ENCODE measurements at regions not wholly inside any gene's neighbourhood (a gene's known extent, or its start where the extent isn't known, plus 50 kb on each side); places are given as distances from the start of the nearest gene placed in this dataset.

DNA sequence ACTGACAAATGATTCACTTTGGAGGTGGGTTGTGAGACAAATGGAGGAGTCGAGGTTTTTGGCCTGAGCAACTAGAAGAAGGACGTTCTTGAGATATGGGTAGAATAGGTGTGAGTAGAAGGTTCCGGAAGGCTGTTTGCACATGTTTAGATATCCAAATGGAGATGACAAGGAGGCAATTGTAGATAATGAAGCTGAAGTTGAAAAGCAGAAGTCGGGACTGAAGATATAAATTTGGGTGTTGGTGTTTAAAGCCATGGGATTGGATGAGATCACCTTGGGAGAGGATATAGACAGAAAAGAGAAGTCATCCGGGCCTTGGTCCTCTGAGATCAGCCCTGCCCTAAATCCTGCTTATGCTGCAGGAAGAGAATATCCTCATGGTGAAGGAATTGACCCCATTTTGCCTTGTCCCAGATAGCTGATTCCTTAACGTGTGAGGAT, 75.5 kb upstream of the CD44 start:
- Mint-ChIP-seq H3K4me3 (no peak overlapping the region), H3K36me3 (no peaks in the 10 kb centered on the region), H3K9me3 (no peaks in the 10 kb centered on the region), H3K27me3 (ENCODE audit: insufficient read depth, low read depth) (peaks cover 2% of the 10 kb centered on the region), H3K4me1 (no peaks in the 10 kb centered on the region), H3K27ac (no peak overlapping the region)
- Histone ChIP-seq H3K4me1 (no peaks in the 10 kb centered on the region), H3F3A (ENCODE audit: low read depth) (no peaks in the 10 kb centered on the region), H3K79me2 (ENCODE audit: low read depth) (no peaks in the 10 kb centered on the region), H4K20me1 (ENCODE audit: low read depth) (no peaks in the 10 kb centered on the region), H3K9me3 (ENCODE audit: low read depth) (no peaks in the 10 kb centered on the region), H3K4me3 (no peak overlapping the region), H3K4me2 (no peak overlapping the region), H2AFZ (replicated peaks) (no peak overlapping the region), H3K36me3 (no peaks in the 10 kb centered on the region), H3K9ac (no peak overlapping the region), H3K27ac (no peak overlapping the region), H3K27me3 (no peaks in the 10 kb centered on the region)
- DNase-seq (ENCODE audit: low spot score): no peak
- TF ChIP-seq EZH2 (IDR thresholded peaks at IDR 0.05) (no peak), EZH2phosphoT487 (IDR thresholded peaks at IDR 0.05) (no peak)
- TF ChIP-seq, protein P1, sequence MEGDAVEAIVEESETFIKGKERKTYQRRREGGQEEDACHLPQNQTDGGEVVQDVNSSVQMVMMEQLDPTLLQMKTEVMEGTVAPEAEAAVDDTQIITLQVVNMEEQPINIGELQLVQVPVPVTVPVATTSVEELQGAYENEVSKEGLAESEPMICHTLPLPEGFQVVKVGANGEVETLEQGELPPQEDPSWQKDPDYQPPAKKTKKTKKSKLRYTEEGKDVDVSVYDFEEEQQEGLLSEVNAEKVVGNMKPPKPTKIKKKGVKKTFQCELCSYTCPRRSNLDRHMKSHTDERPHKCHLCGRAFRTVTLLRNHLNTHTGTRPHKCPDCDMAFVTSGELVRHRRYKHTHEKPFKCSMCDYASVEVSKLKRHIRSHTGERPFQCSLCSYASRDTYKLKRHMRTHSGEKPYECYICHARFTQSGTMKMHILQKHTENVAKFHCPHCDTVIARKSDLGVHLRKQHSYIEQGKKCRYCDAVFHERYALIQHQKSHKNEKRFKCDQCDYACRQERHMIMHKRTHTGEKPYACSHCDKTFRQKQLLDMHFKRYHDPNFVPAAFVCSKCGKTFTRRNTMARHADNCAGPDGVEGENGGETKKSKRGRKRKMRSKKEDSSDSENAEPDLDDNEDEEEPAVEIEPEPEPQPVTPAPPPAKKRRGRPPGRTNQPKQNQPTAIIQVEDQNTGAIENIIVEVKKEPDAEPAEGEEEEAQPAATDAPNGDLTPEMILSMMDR (IDR thresholded peaks at IDR 0.05): no peak

DNA sequence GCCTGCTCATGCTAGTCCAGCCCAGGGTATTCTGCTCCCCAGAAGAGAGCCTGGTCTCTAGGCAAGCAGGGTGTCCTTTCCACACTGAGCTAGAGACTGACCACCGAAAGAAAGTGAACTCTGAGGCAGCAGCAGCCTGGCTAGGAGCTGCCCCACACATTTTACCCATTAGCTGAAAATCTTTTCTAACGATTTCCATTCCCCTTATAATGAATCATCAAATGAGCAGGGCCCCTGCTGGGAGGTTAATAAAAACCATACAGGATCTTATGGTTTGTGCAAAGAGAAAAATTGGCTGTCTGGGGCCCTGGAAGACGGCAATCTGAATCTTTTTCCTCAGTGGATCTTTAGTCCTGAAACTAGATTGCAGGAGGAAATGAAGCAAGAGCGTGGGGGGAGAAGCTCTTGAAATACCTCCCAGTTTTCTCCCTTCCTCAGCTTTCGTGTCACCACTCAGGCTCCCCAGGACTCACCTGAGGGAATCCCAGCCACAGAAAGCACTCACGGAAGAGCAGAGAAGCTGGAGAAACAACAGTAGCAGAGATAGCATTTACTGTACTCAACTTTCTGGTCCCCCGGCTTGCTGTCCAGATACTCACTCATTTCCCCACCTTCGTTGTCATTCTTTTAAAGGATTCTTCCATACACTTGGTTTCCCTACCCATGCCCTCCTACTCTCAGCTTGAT, 74.7 kb upstream of the CD44 start:
- Mint-ChIP-seq H3K36me3 (no peaks in the 10 kb centered on the region), H3K27me3 (ENCODE audit: insufficient read depth, low read depth) (peaks cover 2% of the 10 kb centered on the region), H3K4me3 (no peak overlapping the region), H3K27ac (no peak overlapping the region), H3K9me3 (peaks cover 2% of the 10 kb centered on the region), H3K4me1 (no peaks in the 10 kb centered on the region)
- H3K27me3 ChIP-seq: no peaks in the 10 kb centered on the region
- TF ChIP-seq EZH2phosphoT487 (IDR thresholded peaks at IDR 0.05) (no peak), EZH2 (IDR thresholded peaks at IDR 0.05) (no peak)
- TF ChIP-seq, protein P1 (IDR thresholded peaks at IDR 0.05): no peak
- no peaks in the 10 kb centered on the region for H3K79me2 ChIP-seq (ENCODE audit: low read depth)
- H3K4me3 ChIP-seq: no peak overlapping the region
- H3K9ac ChIP-seq: no peak overlapping the region
- no peaks in the 10 kb centered on the region for H3K36me3 ChIP-seq
- H3K27ac ChIP-seq: no peak overlapping the region
- H3K4me1 ChIP-seq: no peaks in the 10 kb centered on the region
- H2AFZ ChIP-seq (replicated peaks): no peak overlapping the region
- H3F3A ChIP-seq (ENCODE audit: low read depth): no peaks in the 10 kb centered on the region
- H4K20me1 ChIP-seq (ENCODE audit: low read depth): no peaks in the 10 kb centered on the region
- DNase-seq (ENCODE audit: low spot score): no peak
- no peak overlapping the region for H3K4me2 ChIP-seq
- H3K9me3 ChIP-seq (ENCODE audit: low read depth): no peaks in the 10 kb centered on the region

DNA sequence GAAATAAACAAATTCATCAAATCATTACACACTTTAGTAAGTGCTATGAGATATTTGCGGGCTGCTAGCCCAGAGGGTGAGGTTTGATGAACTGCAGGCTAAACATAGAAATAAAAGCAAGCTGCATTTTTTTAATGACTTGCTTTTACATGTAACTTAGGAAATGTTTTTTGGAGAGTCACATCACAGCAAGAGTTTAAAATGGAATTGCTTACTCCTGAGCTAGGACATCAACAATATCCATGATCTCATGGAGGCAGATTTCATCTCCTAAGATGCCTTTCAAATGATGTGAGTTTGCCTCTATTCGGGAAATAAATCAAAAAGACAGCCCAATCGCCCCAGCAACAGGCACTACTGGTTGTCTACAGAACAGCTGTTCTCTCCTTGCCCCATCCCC, 73.4 kb upstream of the CD44 start:
- H4K20me1 ChIP-seq (ENCODE audit: low read depth): no peaks in the 10 kb centered on the region
- DNase-seq (ENCODE audit: low spot score): no peak
- no peaks in the 10 kb centered on the region for H3F3A ChIP-seq (ENCODE audit: low read depth)
- no peaks in the 10 kb centered on the region for H3K4me1 ChIP-seq
- H3K9me3 Mint-ChIP-seq: peaks cover 14% of the 10 kb centered on the region
- H3K36me3 ChIP-seq: no peaks in the 10 kb centered on the region
- no peak overlapping the region for H3K4me3 Mint-ChIP-seq
- no peaks in the 10 kb centered on the region for H3K79me2 ChIP-seq (ENCODE audit: low read depth)
- no peaks in the 10 kb centered on the region for H3K4me1 Mint-ChIP-seq
- no peak overlapping the region for H2AFZ ChIP-seq (replicated peaks)
- H3K4me3 ChIP-seq: no peak overlapping the region
- TF ChIP-seq EZH2phosphoT487 (IDR thresholded peaks at IDR 0.05): no peak
- TF ChIP-seq, protein P1 (IDR thresholded peaks at IDR 0.05): no peak
- no peak for TF ChIP-seq EZH2 (IDR thresholded peaks at IDR 0.05)
- no peaks in the 10 kb centered on the region for H3K36me3 Mint-ChIP-seq
- peaks cover 5% of the 10 kb centered on the region for H3K27me3 Mint-ChIP-seq (ENCODE audit: insufficient read depth, low read depth)
- no peak overlapping the region for H3K4me2 ChIP-seq
- no peak overlapping the region for H3K27ac Mint-ChIP-seq
- no peak overlapping the region for H3K9ac ChIP-seq
- no peak overlapping the region for H3K27ac ChIP-seq
- no peaks in the 10 kb centered on the region for H3K9me3 ChIP-seq (ENCODE audit: low read depth)
- H3K27me3 ChIP-seq: no peaks in the 10 kb centered on the region

All from neural progenitor cell (in vitro differentiated cells).